GM06990 (cell line): ENCODE measurements at regions not wholly inside any gene's neighbourhood (a gene's known extent, or its start where the extent isn't known, plus 50 kb on each side); places are given as distances from the start of the nearest gene placed in this dataset.
"Not testable (repeated sequence)": the region's sequence is repeated elsewhere in the genome, so short reads cannot be mapped to it uniquely, and the experiment has no call there.

Experiments
- DNase-seq: peaks from one replicate; pipeline ENCODE4 v3.0.0-alpha.2; 2011; ENCODE audit not compliant: insufficient read length; ENCODE audit errors: extremely low read depth
- H3K27me3 ChIP-seq: replicated peaks from 2 replicates; pipeline ENCODE4 v1.6.0; 2011; ENCODE audit warnings: low read length; ENCODE audit not compliant: control insufficient read depth, insufficient read depth
- H3K36me3 ChIP-seq: 2 replicates; pipeline ENCODE4 v1.5.1; 2011; ENCODE audit warnings: low read length; ENCODE audit not compliant: control insufficient read depth, insufficient read depth
- H3K4me3 ChIP-seq: replicated peaks from 2 replicates; pipeline ENCODE4 v1.5.1; 2011; ENCODE audit warnings: low read depth, mild to moderate bottlenecking, control low read depth, low read length
- TF ChIP-seq, protein P1 (sequence below): IDR thresholded peaks from 2 replicates; pipeline ENCODE4 v1.5.1; 2011; ENCODE audit warnings: low read length, control low read depth, mild to moderate bottlenecking, inconsistent platforms; ENCODE audit not compliant: insufficient read depth, poor library complexity, severe bottlenecking

DNA sequence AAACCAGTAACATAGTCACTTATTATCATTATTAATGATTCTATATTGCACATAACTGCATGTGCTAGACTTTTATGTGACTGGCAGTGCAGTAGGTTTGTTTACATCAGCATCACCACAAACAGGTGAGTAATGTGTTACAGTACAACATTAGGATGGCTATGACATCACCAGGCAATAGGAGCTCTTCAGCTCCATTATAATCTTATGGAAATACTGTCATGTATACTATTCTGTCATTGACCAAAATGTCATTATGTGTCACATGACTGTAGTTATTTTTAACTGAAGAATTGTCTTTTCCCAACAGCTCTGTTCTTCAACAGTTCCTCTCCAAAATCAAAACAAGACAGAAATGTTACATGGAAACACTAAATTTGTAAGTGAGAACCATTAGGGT is 96.3 kb downstream of the C18orf54 start:
- no peaks in the 10 kb centered on the region for H3K36me3 ChIP-seq
- TF ChIP-seq, protein P1, sequence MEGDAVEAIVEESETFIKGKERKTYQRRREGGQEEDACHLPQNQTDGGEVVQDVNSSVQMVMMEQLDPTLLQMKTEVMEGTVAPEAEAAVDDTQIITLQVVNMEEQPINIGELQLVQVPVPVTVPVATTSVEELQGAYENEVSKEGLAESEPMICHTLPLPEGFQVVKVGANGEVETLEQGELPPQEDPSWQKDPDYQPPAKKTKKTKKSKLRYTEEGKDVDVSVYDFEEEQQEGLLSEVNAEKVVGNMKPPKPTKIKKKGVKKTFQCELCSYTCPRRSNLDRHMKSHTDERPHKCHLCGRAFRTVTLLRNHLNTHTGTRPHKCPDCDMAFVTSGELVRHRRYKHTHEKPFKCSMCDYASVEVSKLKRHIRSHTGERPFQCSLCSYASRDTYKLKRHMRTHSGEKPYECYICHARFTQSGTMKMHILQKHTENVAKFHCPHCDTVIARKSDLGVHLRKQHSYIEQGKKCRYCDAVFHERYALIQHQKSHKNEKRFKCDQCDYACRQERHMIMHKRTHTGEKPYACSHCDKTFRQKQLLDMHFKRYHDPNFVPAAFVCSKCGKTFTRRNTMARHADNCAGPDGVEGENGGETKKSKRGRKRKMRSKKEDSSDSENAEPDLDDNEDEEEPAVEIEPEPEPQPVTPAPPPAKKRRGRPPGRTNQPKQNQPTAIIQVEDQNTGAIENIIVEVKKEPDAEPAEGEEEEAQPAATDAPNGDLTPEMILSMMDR = no peak
- H3K27me3 ChIP-seq = no peaks in the 10 kb centered on the region
- H3K4me3 ChIP-seq = no peak overlapping the region
- no peak for DNase-seq

DNA sequence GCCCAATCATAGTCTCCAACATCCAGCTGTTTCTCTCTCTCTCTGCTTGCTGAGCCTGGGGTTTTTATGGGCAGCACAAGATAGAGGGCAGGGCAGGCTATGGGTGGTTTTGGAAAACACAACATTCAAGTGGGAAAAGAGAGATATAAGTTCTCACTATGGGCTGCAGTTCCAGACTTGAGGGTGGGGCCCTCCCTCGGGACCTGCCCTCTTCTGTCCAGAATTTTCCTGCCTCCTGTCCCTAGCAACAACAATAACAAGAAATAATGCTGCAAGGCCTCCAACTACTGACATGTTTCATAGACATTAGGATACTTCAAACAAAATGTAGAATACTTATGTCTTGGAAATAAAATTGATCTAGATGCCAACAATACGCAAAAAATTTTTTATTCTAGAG is 107.8 kb downstream of the C18orf54 start:
- Histone ChIP-seq H3K4me3 (no peak overlapping the region), H3K36me3 (no peaks in the 10 kb centered on the region), H3K27me3 (no peaks in the 10 kb centered on the region)
- TF ChIP-seq, protein P1 = no peak
- no peak for DNase-seq

DNA sequence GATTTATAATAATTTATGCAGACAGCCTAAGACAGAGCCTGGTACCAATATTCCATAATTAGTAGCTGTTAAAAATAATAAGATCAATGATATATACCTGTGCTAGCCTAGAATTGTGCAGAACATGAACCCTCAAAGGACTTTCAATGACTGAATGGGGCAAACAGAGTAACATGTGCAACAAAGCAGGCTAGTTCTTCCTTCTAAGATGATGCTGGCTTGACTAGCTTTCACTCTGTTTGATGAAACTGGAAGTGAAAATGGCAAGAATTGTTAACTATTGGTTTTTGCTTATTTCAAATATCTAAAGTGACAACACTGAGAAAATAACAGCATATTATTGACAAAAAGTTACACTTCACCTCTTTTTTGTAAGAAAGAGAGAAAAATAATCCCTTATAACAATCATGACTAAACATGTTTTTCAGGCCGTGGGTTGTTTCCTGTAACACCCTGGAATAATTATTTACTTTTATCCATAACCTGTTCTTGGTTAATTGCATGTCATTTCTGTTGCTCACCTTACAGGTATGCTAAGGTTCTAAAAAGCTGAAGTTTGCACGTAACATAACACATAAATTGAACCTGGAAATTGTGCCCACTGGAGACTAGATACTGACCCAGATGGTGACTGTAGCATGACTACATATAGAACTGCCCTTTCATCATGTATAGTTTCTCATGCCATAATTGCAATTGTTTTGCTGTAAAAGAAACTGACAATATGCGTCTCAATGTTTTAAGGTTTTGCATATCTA is 108.7 kb downstream of the C18orf54 start:
- Histone ChIP-seq H3K36me3 (no peaks in the 10 kb centered on the region), H3K27me3 (no peaks in the 10 kb centered on the region), H3K4me3 (no peak overlapping the region)
- no peak for DNase-seq
- TF ChIP-seq, protein P1 = no peak

DNA sequence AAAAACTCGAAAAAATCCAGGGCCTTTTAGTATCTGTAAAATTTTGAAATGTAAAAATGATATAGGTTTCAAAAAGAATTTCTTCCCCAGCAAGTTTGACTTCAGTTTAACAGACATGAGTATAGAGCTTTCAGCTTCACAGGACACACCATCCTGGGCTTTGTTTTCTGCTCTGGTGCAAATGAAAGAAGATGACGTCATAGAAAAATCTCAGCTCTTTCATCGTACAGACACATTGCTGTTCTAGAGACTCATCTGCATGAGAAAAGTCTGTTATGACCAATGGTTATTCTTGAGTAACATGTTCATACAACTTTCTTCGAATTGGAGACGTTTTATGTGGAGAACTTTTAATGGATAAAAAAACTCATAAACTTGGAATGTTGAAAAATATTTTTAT is 111.7 kb upstream of the DYNAP start:
- Histone ChIP-seq H3K4me3 (no peak overlapping the region), H3K27me3 (no peaks in the 10 kb centered on the region), H3K36me3 (no peaks in the 10 kb centered on the region)
- TF ChIP-seq, protein P1 = no peak
- no peak for DNase-seq

DNA sequence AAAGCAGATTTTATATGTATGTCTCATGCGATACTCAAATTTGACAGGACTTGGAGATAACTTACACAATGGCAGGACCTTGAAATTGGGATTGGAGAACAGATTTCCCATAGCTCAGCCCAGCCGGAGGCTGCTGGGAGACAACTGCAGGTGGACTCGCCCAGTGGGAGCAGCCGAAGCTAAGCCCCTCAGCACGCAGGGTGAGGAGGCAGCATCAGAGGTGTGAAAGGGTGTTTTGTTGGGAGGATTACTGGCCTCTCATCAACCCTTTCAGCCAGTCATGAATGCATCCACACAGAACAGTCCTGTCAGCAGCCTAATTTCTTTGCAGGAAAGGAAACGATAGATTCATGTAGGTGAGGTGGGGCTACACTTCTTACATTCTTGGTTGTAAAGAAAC is 110.4 kb upstream of the DYNAP start:
- H3K27me3 ChIP-seq = no peaks in the 10 kb centered on the region
- DNase-seq = no peak

DNA sequence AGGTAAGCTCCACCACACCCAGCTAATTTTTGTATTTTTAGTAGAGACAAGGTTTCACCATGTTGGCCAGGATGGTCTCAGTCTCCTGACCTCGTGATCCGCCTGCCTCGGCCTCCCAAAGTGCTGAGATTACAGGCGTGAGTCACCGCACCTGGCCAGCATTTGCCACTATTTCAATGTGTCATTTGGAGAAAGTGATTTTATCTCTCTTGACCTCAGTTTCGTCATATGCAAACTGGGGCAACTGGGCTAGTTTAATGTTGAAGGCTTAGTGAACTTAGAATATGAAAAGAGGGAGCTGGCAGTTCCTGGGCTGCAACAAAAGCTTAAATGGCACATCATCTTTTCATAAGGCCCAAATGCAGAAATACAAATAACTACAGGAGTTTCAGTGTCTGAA is 88.6 kb upstream of the DYNAP start:
- not testable (repeated sequence) for H3K27me3 ChIP-seq, H3K36me3 ChIP-seq, DNase-seq

More for the DNA sequence above, 110.4 kb upstream of the DYNAP start:
- TF ChIP-seq, protein P1 = no peak
- Histone ChIP-seq H3K36me3 (no peaks in the 10 kb centered on the region), H3K4me3 (no peak overlapping the region)

More for the DNA sequence above, 88.6 kb upstream of the DYNAP start:
- not testable (repeated sequence) for H3K4me3 ChIP-seq
